Hepatocyte (in vitro differentiated cells): ENCODE measurements at regions not wholly inside any gene's neighbourhood (a gene's known extent, or its start where the extent isn't known, plus 50 kb on each side); places are given as distances from the start of the nearest gene placed in this dataset.

Source experiments
- DNase-seq: peaks from one replicate; pipeline ENCODE4 v3.0.0-alpha.2; 2016; ENCODE audit warnings: low spot score
- H2AFZ ChIP-seq: fragments of 200-600 bp; sonication (generic); 2 replicates; pipeline ENCODE4 v1.6.0; 2016; ENCODE audit warnings: antibody characterized with exemption, mild to moderate bottlenecking
- H3K27ac ChIP-seq: fragments of 200-600 bp; sonication (generic); 2 replicates; pipeline ENCODE4 v1.5.1; 2016; ENCODE audit warnings: mild to moderate bottlenecking
- H3K27me3 ChIP-seq: fragments of 200-600 bp; sonication (generic); 2 replicates; pipeline ENCODE4 v1.6.1; 2016
- H3K36me3 ChIP-seq: fragments of 200-600 bp; sonication (generic); replicated peaks from 2 replicates; pipeline ENCODE4 v1.5.1; 2016; ENCODE audit warnings: low read depth; ENCODE audit not compliant: insufficient read depth
- H3K4me1 ChIP-seq: fragments of 200-600 bp; sonication (generic); 2 replicates; pipeline ENCODE4 v1.5.1; 2016; ENCODE audit warnings: mild to moderate bottlenecking, moderate library complexity; ENCODE audit not compliant: insufficient read depth
- H3K4me2 ChIP-seq: fragments of 200-600 bp; sonication (generic); 2 replicates; pipeline ENCODE4 v1.6.0; 2016
- H3K4me3 ChIP-seq: fragments of 200-600 bp; sonication (generic); 2 replicates; pipeline ENCODE4 v1.5.1; 2016; ENCODE audit warnings: mild to moderate bottlenecking
- H3K79me2 ChIP-seq: fragments of 200-600 bp; sonication (generic); 2 replicates; pipeline ENCODE4 v1.6.0; 2017; ENCODE audit warnings: mild to moderate bottlenecking
- H3K9me2 ChIP-seq: fragments of 200-600 bp; sonication (generic); replicated peaks from 2 replicates; pipeline ENCODE4 v1.6.0; 2017; ENCODE audit warnings: mild to moderate bottlenecking; ENCODE audit not compliant: insufficient read depth
- H3K9me3 ChIP-seq: fragments of 200-600 bp; sonication (generic); 2 replicates; pipeline ENCODE4 v1.5.1; 2016; ENCODE audit warnings: low read depth, mild to moderate bottlenecking
- H4K20me1 ChIP-seq: fragments of 200-600 bp; sonication (generic); 2 replicates; pipeline ENCODE4 v1.6.0; 2016; ENCODE audit warnings: mild to moderate bottlenecking; ENCODE audit not compliant: insufficient read depth, poor library complexity, severe bottlenecking
- CTCF ChIP-seq: fragments of 200-600 bp; sonication (generic); IDR thresholded peaks from 2 replicates; pipeline ENCODE4 v1.5.1; 2016; ENCODE audit warnings: antibody characterized with exemption, mild to moderate bottlenecking; ENCODE audit not compliant: poor library complexity
- EZH2 ChIP-seq: fragments of 200-600 bp; sonication (generic); IDR thresholded peaks from 2 replicates; pipeline ENCODE4 v1.6.1; 2016; ENCODE audit warnings: antibody characterized with exemption, mild to moderate bottlenecking, borderline replicate concordance
- EZH2phosphoT487 ChIP-seq: fragments of 200-600 bp; sonication (generic); IDR thresholded peaks from one replicate; pipeline ENCODE4 v1.6.1; 2018; ENCODE audit warnings: antibody characterized with exemption, mild to moderate bottlenecking, low read depth, moderate library complexity; ENCODE audit not compliant: unreplicated experiment, severe bottlenecking
- WGBS: methylation state at CpG from one replicate; pipeline ENCODE4 v1.1.6; 2016; ENCODE audit warnings: low lambda C conversion rate; ENCODE audit errors: missing lambda C conversion rate; 5-methylcytosine and 5-hydroxymethylcytosine counted together

DNA sequence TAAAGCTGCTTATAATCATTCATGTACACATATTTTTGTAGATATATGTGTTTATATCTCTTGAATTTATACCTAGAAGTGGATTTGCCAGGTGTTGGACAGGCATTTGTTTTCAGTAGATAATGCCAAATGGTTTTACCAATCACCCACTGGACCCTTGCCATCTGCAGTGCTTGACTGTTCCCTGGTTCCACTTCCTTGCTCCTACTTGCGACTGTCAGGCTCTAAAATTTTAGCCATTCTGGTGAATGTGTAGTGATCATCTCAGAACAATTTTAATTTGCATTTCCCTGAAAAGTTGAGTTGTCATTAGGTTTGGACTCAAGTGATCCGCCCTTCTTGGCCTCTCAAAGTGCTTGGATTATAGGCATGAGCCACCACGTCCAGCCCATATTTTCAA, 122.4 kb upstream of the SLC34A2 start:
- H2AFZ ChIP-seq, result no peak overlapping the region
- H3K79me2 ChIP-seq, result no peaks in the 10 kb centered on the region
- H3K27me3 ChIP-seq, result no peaks in the 10 kb centered on the region
- DNase-seq, result no peak
- no peaks in the 10 kb centered on the region for H3K9me2 ChIP-seq
- no peak overlapping the region for H3K4me2 ChIP-seq
- no peak for TF ChIP-seq EZH2
- TF ChIP-seq CTCF, result no peak
- TF ChIP-seq EZH2phosphoT487, result no peak
- WGBS, result 95% methylated on average over 3 of the region's 3 CpGs
- no peak overlapping the region for H3K27ac ChIP-seq
- H4K20me1 ChIP-seq, result no peaks in the 10 kb centered on the region
- no peak overlapping the region for H3K4me3 ChIP-seq
- peaks cover 3% of the 10 kb centered on the region for H3K4me1 ChIP-seq
- no peaks in the 10 kb centered on the region for H3K9me3 ChIP-seq
- no peaks in the 10 kb centered on the region for H3K36me3 ChIP-seq

DNA sequence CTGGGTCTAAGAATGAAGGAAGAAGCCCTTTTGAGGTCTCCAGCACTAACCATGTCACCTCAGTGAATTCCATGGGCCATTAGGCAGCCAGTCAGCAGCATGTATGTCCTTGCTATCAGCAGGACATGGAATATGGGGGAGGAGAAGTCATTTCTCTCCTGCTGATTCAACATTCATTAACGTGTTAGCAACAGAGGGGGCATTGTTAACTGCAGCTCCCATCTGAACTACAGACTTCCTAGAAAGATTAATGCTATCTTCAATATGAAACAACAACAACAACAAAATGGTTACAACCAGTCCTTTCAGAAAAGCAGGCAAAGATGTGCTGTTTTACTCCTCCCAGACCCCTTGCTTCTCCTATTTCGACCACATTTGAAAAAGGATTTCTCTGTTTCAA, 120.4 kb upstream of the SLC34A2 start:
- no peaks in the 10 kb centered on the region for H3K36me3 ChIP-seq
- peaks cover 3% of the 10 kb centered on the region for H3K4me1 ChIP-seq
- no peaks in the 10 kb centered on the region for H3K9me3 ChIP-seq
- no peak overlapping the region for H3K4me2 ChIP-seq
- no peaks in the 10 kb centered on the region for H3K27me3 ChIP-seq
- H3K4me3 ChIP-seq, result no peak overlapping the region
- no peaks in the 10 kb centered on the region for H4K20me1 ChIP-seq
- no peaks in the 10 kb centered on the region for H3K9me2 ChIP-seq
- H3K27ac ChIP-seq, result no peak overlapping the region
- no peak for TF ChIP-seq CTCF
- TF ChIP-seq EZH2phosphoT487, result no peak
- TF ChIP-seq EZH2, result no peak
- no peak for DNase-seq
- no peak overlapping the region for H2AFZ ChIP-seq
- no peaks in the 10 kb centered on the region for H3K79me2 ChIP-seq
- WGBS, result 53% methylated on average over 2 of the region's 2 CpGs

- Histone ChIP-seq H2AFZ (no peak overlapping the region), H4K20me1 (no peaks in the 10 kb centered on the region), H3K36me3 (no peaks in the 10 kb centered on the region), H3K4me1 (peaks cover 3% of the 10 kb centered on the region), H3K27ac (no peak overlapping the region), H3K79me2 (no peaks in the 10 kb centered on the region), H3K9me2 (no peaks in the 10 kb centered on the region), H3K4me3 (no peak overlapping the region), H3K4me2 (no peak overlapping the region), H3K9me3 (no peaks in the 10 kb centered on the region), H3K27me3 (no peaks in the 10 kb centered on the region)
- WGBS, result 83% methylated on average over 10 of the region's 10 CpGs
- no peak for DNase-seq
- no peak for TF ChIP-seq EZH2phosphoT487
- TF ChIP-seq CTCF, result no peak
- TF ChIP-seq EZH2, result no peak
Observed at GRCh38 chr4:25535701-25536473, 119.8 kb upstream of the SLC34A2 start.
